Upper lobe of left lung (tissue), 4 donors: ENCODE measurements at regions not wholly inside any gene's neighbourhood (a gene's known extent, or its start where the extent isn't known, plus 50 kb on each side); places are given as distances from the start of the nearest gene placed in this dataset.

ENCODE experiments used
- CTCF ChIP-seq, 6 experiments: fragments of 450-650 bp in 4 of 6; fragments of 200-600 bp in 2 of 6; sonication (generic) in 2 of 6; IDR thresholded peaks; one replicate each; pipeline ENCODE4 v1.5.1; 2016 to 2019; ENCODE audit warnings: antibody characterized with exemption in 6 of 6
- POLR2A ChIP-seq, 4 donors: fragments of 450-650 bp; IDR thresholded peaks; one replicate each; pipeline ENCODE4 v1.5.1; 2016 to 2017; ENCODE audit warnings: antibody characterized with exemption in 4 of 4, mild to moderate bottlenecking in 2 of 4
- POLR2AphosphoS5 ChIP-seq, 2 donors: sonication (generic); formaldehyde crosslinking; IDR thresholded peaks; one replicate each; pipeline ENCODE4 v1.5.1; 2017; ENCODE audit warnings: antibody characterized with exemption in 2 of 2

- TF ChIP-seq POLR2A (IDR thresholded peaks at IDR 0.05) (no peak), POLR2AphosphoS5 (IDR thresholded peaks at IDR 0.05) (no peak), CTCF (IDR thresholded peaks at IDR 0.05) (no peak)
Measured at GRCh38 chr20:56885521-56885920, 256.4 kb downstream of the TFAP2C start.
